Peyer's patch (tissue), 4 donors: ENCODE measurements at regions not wholly inside any gene's neighbourhood (a gene's known extent, or its start where the extent isn't known, plus 50 kb on each side); places are given as distances from the start of the nearest gene placed in this dataset.
"Not testable (repeated sequence)": the region's sequence is repeated elsewhere in the genome, so short reads cannot be mapped to it uniquely, and the experiment has no call there.

Source experiments
- DNase-seq, 3 donors: peaks; one replicate each; pipeline ENCODE4 v3.0.0-alpha.2; 2017 to 2019
- H3K27ac ChIP-seq, 4 donors: fragments of 200-600 bp; sonication (generic); one replicate each; pipeline ENCODE4 v1.5.1; 2016 to 2019
- H3K27me3 ChIP-seq, 2 donors: fragments of 200-600 bp; sonication (generic); one replicate each; pipeline ENCODE4 v1.5.1; 2019
- H3K36me3 ChIP-seq, 3 donors: fragments of 200-600 bp; sonication (generic); one replicate each; pipeline ENCODE4 v1.5.1; 2016 to 2019
- H3K4me1 ChIP-seq, 4 donors: fragments of 200-600 bp; sonication (generic); one replicate each; pipeline ENCODE4 v1.5.1; 2016 to 2019
- H3K4me3 ChIP-seq, 4 donors: fragments of 200-600 bp; sonication (generic); 1 replicate in 3 of 4; 2 replicates in 1 of 4; pipeline ENCODE4 v1.5.1; 2016 to 2019; ENCODE audit warnings: mild to moderate bottlenecking in 1 of 4
- H3K9me3 ChIP-seq, 4 donors: fragments of 200-600 bp; sonication (generic); one replicate each; pipeline ENCODE4 v1.5.1; 2016 to 2019; ENCODE audit warnings: mild to moderate bottlenecking in 1 of 4

DNA sequence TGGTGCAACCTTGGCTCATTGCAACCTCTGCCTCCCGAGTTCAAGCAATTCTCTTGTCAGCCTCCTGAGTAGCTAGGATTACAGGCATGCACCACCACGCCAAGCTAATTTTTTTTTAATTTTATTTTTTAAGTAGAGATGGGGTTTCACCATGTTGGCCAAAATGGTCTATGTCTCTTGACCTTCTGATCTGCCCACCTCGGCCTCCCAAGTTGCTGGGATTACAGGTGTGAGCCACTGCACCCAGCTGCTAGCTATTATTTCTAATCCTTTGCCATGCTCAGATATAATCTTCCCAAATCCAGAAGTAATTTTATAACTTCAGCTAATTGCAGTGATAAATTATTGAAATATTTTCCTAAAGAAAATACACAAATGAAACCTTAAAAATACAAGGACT lies 305.1 kb upstream of the OR11H12 start:
- H3K4me3 ChIP-seq, H3K36me3 ChIP-seq, H3K4me1 ChIP-seq: not testable (repeated sequence)

DNA sequence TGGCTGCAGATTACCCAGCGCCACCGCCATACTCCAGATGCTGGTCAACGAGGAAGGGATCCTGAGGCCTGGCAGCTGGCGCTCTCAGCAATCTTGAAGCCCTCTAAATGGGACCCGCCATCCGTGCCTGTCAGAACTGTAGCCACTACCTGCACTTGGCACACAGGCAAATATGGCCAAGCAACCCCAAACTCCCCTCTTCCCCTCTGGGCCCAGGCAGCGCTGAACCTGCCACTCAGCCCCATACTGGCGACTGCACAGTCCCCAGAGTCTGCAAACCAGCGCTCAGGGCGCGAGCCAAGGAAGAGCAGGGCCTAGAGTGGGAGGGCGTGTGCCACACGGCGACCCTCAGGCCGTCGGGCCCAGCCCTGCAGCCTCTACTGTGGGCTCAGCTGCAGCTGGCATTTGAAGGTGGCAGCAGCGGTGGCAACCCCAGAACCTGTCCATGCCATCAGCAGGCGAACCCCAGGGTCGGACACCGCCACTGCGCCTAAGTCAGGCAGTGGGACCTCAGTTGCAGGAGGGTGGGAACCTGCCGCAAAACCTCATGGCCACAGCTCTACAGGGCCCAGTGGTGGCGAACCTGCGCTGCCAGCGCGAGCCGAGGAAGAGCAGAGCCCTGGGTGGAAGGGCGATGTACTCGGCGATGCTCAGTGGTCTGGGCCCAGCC lies 268.4 kb upstream of the OR11H12 start:
- DNase-seq = peak in 1 of 3 donors; percentile 1
- not testable (repeated sequence) for H3K27me3 ChIP-seq, H3K27ac ChIP-seq, H3K4me1 ChIP-seq, H3K36me3 ChIP-seq, H3K4me3 ChIP-seq, H3K9me3 ChIP-seq

More for the DNA sequence above, 305.1 kb upstream of the OR11H12 start:
- DNase-seq, H3K9me3 ChIP-seq, H3K27me3 ChIP-seq, H3K27ac ChIP-seq: not testable (repeated sequence)

DNA sequence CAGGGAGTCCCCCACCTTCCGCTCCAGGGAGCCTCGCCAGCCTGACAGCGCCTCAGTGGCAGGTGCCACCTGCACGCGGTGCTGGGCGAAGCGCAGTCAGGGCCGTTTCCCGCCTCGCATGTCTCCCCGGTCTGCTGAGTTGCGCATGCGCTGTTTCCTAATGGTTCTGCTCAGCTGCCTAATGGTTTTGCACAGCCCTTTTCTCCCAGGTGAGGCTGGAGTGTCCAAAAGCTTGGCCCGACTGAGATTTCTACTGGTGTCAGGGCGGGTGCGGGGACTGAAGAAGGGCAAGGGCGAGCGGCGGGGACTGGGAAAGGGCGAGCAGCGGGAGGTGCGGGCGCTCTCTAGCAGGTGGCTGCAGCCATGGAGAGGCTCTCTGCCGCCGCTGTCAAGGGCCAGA lies 267.6 kb upstream of the OR11H12 start:
- H3K27me3 ChIP-seq, H3K36me3 ChIP-seq, H3K4me1 ChIP-seq, H3K27ac ChIP-seq, H3K9me3 ChIP-seq, H3K4me3 ChIP-seq: not testable (repeated sequence)
- peak in 1 of 3 donors; percentile 30 for DNase-seq

DNA sequence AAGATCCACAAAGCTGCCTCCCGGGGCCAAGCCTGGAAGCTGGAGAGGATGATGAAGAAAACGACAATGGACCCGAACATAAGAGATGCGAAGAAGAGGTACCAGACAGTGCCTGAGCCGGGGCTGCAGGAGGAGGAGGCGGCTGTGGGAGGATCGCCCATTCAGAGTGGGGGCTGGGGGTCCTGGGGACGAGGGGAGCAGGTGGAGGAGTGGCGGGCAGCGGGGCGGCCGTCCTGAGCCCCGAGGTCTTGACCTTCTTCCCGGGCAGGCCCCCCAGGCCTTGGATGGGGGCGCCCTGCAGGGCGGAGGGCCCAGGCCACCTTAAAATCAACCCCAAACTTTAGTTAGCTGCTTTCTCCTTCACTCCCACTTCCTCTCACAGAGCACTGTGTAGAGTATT lies 267.1 kb upstream of the OR11H12 start:
- not testable (repeated sequence) for H3K27ac ChIP-seq, H3K36me3 ChIP-seq, H3K4me3 ChIP-seq, H3K27me3 ChIP-seq, H3K9me3 ChIP-seq, H3K4me1 ChIP-seq
- peak in 1 of 3 donors; percentile 1 for DNase-seq
